ENCODE measurements at regions not wholly inside any gene's neighbourhood (a gene's known extent, or its start where the extent isn't known, plus 50 kb on each side); places are given as distances from the start of the nearest gene placed in this dataset.

DNA sequence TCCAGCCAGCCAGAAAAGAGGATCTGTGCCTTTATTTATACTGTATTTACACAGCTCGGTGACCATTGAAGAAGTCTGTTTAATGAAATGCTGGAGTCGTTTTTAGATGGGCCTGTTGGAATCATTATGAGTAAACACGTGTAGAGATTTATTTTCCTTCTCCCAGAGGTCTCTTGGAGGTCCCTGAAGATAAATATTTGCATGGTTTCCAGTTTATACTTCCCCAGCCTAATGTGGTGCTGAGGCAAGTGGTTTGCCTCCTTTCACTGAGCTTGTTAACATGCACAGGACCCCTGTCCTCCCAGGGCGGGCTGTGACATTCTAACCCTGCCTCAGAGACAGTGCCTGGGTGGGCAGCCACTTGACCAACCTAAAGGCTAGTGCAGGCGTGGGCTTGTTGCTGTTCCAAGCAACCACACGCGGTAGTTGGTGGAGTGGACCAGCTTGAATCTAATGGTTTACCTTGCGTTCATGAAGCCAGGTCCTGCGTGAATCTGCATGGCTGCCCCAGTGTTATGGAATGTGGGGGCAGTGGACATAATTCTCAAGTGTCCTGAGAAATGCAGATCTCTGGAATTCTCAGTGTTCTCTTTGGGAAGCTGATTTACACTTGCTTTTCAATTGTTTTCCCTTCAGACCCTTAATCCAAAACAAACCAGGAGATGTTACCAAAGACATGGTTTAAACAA is 130.2 kb upstream of the DLX2 start:
- DNase-seq: no peak

DNA sequence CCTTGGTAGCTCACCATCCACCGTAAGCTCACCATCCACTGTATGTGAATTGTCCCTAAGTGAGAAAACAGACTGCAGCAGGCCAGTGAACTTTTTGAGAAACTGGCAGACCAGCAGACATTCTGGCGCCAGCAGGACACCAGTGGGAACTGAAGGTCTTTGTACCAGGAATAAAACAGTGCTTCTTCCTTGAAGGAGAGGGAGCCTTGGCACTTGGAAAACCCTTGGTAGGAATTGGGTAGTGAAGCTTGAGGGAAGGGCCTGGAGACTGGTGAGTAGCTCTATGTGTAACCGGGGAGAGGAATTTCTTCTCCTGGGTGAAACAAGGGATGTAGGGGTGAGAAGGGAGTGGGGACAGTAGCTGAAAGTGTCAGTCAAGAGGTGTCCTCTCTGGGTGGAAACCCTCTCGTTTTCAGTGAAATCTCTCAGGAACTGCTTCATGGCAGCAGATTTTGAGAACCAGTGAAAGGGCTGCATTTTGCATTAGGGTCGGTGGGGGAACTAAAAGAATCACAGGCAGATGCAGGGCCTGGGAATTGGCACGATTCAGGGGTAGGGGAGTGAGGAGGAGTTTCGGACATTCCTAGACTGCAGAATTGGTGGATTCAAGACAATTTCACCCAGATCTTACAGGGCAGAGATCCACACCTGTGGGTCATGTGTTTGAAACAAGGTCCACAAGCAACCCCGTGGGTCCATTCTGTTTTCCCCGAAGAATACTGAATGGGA is 131.5 kb upstream of the DLX2 start:
- DNase-seq: no peak

DNA sequence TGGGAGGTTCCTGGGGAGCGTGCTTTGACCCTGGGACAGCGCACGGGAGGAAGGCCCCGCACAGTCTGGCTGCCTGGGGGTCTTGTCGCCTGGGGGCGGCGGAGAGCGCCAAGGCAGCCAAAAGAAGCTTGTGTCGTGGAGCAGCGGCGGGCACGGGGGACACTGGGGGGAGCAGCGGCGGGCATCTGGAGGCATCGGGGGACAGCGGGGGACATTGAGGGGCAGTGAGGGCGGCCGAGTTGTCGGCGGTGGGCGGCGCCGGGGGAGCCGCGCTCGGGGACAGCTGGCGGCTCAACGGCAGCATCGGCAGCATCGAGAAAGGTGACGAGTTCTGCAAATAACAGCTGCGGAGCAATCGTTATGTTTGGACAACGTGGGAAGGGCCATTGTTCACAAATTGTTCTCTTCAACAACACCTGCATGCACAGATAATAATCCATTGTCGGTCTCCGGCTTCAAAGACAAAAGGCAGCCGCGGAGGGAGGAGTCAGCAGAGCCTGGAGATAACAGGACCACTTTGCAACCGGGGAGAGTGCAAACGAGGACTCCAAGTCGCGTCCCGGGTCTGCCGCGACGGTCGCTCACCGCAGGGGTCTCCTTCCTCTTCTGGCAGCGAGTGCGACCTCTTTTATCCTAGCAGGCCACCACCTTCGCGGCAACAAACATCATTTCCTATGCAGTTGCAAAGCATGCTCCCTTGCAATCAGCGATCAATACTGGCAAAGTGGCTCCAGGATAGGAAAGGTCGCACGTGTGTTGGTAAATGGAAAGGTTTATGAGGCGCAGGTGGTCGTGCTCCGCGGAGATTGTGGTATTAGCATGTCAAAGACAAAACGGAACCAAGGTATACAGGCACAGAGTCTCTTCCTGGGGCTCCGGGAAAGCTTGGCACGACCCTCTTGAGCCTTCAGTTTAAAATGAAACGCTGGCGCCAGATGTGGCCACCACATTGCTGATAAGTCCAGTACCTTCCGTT is 132.3 kb upstream of the DLX2 start:
- DNase-seq: peak in 1 of 4 experiments; percentile 14

DNA sequence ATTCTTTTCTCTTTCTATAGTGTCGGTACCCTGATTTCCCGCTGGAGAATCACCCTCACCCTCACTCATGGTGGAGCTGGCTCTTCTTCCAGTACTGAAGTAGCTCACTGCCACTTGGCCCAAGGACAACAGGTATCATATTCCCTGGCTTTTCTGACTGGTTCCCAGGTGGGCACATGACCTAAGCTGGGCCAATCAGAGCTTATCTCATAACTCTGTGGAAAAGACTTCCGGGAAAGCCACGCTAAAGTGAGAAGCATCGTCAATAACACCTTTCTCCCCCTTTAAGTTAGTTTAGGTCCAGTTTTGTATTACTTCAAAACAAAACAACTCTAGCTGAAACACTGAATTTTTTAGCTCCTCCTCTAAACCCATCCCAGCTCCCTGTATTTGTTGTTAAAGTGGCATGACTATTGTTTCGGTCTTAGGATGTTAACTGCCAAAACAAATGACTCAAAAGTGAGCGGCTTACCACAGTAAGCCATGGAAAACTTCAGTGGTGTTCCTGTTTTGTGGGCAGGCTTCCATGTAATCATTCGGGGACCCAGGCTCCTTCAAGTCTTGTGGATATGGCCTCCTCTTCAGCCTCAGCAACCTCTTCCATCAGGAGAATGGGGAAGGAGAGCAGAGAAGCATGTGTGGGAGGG is 137.4 kb upstream of the DLX2 start:
- DNase-seq: no peak

DNA sequence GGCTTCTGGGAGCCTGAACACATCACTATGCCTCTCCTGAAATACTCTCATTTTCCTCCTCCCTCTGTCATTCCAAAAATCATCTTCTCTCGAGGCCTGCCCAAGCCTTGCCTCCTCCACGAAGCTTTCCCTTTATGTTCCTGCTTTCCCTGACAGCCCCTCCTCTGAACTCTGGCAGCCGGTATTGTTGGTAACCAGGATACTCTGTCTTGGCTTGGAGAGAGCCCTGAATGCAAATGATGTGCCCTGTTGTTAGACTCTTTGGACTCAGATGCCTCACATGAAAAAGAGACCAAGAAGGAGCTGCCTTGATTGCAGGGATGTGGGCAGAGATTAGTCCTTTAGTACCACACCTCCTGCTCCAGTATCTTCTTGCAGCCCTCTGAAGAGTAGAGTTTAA is 138.5 kb upstream of the DLX2 start:
- no peak for DNase-seq

DNA sequence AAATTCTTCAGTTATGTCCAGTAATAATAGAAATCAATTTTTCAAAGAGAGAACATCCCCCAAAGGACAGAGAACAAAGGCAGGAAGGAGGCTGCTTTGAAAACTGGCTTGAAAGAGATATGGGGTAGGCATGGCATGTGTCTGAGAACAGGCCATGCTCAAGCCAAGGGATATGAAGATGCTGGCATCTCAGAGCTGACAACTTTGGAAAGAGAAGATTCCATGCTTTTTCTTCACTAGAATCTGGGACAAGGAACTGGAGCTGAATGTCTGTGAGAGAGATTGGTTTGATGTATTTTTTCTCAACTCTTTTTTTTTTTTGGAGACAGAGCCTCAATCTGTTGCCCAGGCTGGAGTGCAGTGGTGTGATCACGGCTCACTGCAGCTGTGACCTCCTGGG is 139.8 kb upstream of the DLX2 start:
- DNase-seq: no peak

DNA sequence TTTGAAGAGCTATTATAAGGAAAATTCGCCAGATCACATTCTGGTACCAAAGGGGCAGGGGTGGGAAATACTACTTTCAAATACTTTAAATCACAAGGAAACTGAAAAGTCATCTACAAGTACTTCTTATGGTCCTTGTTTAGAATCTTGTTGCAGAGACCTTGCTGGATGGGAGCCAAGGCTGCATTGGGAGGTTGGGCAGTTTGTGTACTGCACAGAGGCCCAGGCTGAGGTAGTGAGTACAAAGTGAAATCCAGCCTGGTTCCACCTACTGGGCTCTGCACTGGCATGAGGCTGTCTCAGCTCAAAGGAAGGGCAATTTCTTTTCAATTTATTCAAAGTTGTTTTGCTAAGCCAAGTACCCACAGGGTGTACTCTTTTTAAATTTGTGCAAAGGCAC is 140.3 kb upstream of the DLX2 start:
- no peak for DNase-seq

DNA sequence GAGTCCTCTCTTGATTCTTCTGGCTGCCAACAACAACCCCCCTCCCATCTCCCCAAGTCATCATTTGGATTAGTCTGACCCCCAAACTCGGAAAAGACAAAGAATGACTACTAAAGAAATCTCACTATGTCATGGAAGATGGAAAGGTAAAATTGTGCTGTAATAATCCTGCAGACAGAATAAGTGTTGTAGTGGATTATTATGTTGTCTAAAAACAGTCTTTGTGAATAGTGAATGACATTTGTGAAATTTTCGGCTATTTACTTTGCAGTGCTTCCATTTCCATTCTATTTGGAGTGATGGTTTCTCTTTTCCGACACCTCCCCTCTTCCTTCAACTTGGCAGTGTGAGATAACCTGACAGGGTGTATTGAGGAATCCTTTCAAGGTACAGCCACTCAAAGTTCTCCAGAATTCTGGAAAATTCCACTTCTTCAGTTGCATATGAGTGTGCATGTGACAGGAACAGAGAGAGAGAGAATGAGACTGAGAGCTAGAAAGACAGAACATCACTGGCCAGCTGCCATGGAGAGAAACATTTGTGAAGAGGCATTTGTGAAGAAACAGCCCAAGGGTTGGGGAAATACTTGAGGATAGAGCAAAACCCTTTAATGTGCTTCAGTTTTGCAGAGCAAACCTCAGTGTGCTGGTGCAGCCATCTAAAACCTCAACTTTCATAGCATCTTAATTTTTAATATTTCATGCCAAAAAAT is 141.9 kb upstream of the DLX2 start:
- no peak for DNase-seq

DNA sequence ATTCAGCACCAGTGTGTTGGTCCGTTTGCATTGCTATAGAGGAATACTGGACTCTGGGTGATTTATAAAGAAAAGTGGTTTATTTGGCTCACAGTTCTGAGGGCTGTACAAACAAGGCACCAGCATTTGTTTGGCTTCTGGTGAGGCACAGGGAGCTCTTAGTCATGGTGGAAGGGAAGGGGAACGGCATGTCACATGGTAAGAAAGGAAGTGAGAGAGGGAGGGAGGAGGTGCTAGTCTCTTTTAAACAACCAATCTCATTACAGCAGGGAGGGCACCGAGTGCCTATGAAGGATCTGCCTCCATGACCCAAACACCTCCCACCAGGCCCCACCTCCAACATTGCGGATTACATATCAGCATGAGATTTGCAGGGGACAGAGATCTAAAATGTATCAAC is 143.9 kb upstream of the DLX2 start:
- no peak for DNase-seq

DNA sequence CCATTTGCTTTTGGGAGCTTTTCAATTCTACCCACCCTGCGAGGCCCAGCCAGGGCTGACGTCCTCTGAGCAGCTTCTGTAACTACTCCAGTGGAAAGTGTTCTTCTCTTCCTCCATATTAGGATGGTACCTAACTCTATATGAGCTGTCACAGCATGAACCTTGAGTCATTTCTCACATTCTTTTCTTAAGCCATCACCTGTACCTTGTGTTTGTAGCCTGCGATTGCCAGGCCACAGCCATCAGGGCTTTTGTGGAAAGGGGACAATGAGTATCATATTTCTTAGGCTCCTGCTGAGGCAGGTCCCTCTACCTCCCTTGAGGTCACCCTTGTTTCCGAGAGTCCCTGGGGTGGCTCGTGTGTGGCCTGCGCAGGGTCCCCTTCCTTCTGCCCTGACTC is 144.5 kb upstream of the DLX2 start:
- DNase-seq: no peak

DNA sequence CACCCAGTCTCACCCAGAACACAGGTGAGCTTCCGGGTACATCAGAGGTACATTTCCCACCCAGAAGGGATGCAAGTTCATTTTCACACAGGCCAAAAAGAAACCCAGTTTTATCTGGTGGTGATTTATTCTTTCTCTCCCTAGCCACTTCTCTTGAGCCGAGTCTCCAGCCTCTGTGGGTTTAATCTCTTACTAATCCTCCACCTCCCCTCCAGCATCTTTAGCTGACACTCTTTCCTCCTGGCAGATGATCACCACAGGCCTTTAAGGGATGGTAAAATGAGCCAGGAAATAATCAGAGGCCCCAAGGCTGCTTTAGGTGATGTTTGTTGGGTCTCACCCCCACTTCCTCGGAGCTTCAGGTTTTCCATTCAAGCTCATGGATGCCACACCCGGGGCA is 145.7 kb upstream of the DLX2 start:
- no peak for DNase-seq

DNA sequence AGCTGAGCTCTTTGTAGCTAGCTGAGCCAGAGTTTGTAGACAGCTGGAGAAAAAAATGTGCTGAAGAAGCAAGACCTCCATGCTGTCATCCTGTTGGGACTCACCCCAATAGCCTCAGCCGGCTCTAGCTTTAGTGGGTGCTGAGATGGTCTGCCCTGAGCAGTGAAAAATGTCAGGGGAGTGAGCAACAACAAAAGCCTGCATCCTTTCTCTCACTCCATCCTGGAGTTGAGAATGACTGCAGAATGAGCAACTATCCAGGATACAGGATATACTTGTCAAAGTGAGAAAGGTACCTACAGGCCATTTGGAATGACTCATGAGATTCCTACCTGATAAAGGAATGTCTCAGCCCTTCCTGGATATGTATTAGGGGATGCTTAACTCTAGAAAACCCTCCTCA is 146.1 kb upstream of the DLX2 start:
- no peak for DNase-seq

DNA sequence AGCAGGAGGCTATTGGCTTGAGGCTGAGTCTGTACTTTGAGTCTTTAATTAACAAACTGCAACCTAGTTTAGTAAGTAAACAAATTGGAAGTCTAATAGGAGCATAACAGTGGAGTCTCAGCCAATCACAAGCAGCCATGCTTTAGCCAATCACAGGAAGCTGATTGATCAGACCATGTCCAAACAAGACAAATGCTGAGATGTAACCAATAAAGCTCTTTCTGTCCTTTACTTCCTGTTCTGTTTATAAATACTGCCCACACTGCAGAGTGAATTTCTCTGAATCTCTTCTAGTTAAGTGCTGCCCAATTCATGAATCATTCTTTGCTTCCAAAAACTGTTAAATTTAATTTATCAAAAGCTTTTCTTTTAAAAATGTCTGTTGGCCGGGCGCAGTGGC is 146.6 kb upstream of the DLX2 start:
- no peak for DNase-seq

DNA sequence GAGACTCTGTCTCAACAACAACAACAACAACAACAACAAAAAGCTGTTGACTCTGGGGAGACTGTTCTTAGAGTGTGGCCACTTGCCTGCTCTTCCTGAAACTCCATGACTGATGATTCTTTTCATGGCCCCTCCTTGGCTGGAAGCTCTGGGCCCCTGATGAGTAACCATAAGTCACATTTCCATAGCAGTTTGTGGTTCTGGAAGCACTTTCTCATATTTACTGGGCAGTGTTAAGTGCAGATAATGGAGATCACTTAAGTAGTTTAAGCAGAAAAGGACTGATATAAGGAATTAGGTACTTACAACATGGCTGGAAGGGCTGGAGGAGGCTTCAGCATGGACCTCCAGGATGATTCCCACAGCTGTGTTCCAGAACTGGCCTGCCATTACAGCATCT is 147.3 kb upstream of the DLX2 start:
- no peak for DNase-seq

DNA sequence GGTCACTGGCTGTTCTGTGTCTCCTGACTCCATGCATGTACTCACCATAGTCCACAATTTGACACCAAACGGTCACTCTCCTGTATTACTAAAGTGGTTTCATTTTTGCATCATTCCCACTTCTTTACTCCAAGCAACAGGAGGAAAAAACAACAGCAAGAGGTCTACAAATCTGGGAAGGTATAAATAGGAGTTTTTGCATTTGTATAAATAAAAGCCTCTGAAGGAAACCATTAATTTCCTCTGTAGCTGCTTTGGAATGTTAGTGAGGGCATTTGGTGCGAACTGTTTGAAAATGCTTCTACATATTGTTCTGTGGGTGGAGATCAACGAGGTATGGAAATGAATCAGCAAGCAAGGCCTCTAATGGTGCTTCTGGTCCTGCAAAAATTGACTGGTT is 148.5 kb upstream of the DLX2 start:
- no peak for DNase-seq

DNA sequence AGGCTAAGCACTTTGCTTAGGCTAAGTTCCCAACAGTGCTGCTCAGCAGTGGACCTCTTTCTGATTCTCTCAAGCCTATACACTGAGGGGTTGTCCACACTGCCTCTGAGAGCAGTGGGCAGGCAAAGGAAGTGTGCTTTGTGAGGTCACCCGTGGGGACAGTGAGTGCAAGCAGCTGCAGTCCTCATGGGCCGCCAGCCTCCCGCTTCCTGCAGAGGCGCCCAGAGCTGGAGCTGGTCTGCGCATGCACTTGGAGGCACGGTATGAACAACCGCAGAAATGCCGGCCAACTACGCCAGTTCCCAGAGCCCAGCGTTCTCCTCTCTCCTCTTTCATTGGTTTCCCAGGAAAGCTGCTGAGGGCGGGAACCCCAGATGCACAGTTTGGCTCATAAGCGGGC is 149.5 kb upstream of the DLX2 start:
- no peak for DNase-seq

DNA sequence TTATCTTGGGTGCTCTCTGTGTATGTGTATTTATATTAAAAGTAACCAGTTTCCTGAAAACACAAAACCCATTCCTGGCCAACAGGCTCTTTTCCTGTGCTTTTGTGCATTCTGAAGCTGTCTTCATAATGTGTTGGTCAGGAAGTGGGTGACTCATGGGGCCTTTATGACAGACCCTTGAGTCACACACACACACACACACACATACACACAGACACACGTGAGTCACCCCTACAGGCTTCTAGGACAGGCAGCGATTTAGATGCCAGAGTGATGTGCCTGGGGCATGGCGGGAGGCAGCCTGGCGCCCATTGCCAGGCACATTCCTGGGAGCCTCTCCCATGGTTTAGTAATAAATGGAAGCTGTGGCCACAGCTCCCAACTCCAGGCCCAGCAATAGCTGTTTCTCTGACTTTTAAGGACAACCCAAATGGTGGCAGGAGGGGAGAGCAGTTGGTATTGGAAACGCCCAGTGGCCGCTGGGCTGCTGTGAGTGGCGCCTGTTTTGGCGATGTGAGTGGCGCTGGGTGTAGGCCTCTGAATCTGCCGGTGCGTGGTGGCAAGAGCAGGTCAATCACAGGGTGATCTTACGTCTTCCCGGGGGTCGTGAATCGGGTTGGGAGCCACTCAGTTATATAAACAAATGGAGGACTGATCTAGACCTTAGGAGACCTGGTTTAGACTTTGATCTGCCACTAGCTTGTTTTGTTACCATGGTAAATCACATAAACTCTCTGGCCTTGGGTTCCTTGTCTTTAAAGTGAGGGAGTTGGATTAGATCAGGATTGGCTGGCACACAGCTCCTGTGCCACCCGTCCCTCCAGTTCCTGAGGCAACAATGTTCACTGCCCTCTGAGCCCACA is 150.7 kb upstream of the DLX2 start:
- DNase-seq: peak; percentile 7 to 51 (median 16)

DNA sequence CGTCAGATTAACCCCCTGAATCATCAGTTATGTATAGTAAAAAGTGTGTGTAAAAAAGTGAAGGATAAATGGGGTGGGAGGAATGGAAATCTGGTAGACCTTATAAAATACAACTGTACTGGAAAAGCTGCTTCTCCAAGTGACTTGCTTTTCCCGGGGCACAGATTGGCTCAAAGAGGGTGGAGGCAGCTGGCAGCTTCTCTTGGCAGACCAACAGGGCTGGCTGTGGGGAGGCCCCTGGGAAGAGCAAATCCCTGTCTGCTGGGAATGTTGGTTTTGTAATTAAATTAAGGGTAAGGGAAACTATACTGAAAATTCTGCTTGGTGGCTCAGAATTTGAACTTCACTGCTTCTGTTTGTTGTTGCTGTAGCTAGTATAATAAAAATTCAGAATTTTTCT is 154.2 kb upstream of the DLX2 start:
- no peak for DNase-seq

DNA sequence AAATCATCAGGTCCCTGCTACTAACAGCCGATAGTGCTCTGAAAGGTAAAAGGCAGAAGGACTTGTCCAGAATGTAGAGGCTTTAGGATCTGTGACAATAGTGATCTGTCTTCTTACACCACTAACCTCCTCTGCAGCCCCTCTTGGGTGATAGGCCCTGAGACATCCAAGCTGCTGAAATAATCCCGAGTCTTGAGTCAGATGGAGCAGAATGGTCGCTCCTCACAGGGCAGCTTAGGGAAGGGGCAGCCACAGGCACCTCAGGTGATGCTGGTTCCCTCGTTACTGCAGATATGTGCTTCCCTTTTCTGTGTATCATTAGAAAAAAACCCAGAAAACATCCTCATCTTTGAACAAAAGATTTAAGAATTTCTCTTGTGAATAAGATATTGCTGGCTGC is 157.1 kb upstream of the DLX2 start:
- no peak for DNase-seq

DNA sequence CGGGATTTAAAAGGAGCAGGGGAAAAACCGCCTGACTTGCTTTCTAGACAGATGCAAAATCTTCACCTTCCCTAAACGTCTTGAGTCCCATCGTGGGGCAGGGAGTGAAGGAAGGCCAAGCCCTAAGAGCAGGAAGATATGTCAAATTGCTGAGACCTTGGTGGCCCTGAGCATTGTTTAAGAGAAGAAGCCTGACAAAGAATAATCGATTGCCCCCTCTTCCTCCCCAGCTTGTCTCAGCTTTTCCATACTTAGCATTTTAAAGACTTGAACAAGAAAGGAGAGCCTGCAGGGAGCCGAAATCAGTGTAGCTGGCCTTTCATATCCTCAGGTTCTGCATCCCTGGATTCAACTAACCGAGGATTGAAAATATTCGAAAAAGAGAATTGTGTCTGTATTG is 157.6 kb upstream of the DLX2 start:
- no peak for DNase-seq

DNA sequence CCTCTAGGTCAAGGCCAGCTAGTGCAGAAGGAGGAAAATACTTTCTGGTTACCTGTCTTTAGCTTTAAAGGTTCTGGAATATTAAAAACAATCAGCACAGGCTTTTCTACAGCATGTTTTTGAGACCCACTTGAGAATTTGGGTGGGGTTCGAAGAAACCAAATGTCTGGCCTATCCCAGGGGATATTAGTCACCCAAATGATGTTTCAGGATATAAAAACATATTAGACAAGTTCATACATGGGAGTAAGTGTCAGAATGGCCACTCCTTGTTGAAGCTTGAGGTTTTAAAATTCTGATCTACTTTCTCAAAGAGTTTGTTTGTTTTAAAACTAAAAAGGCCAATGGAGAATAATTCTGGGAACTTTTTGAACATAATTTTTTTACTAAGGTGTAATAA is 158.6 kb upstream of the DLX2 start:
- no peak for DNase-seq

DNA sequence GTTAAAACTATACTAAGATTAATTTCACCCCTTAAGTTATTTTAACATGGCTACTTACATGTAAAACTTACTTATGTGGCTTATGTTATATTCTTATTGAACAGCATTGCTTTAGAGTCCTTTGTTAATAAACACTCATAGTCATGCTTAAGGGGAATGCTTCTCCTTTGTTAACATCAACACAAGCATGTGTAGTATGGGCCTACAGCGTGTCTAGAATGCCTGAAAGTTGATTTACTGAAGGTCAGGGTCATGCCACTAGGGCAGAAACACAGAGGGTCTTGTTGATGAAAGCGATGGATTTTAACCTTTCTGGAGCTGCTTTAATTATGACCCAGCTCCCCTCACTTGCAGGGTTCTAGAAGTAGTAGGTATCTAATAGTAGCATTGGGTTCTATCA is 159.8 kb upstream of the DLX2 start:
- DNase-seq: no peak

All from activated naive CD4-positive, alpha-beta T cell (primary cell).